Ishikawa (cell line): ENCODE measurements at regions not wholly inside any gene's neighbourhood (a gene's known extent, or its start where the extent isn't known, plus 50 kb on each side); places are given as distances from the start of the nearest gene placed in this dataset.

Experiments used
- CEBPB ChIP-seq: IDR thresholded peaks from 2 replicates; pipeline ENCODE4 v1.6.1; 2012
- CREB1 ChIP-seq: IDR thresholded peaks from 2 replicates; pipeline ENCODE4 v1.6.1; 2012; ENCODE audit warnings: low read depth
- EGR1 ChIP-seq: IDR thresholded peaks from 2 replicates; pipeline ENCODE4 v1.6.1; 2012
- EP300 ChIP-seq: IDR thresholded peaks from 2 replicates; pipeline ENCODE4 v1.6.1; 2012; ENCODE audit warnings: borderline replicate concordance
- FOXM1 ChIP-seq: IDR thresholded peaks from 2 replicates; pipeline ENCODE4 v1.6.1; 2012; ENCODE audit warnings: low read depth, borderline replicate concordance
- NFIC ChIP-seq: IDR thresholded peaks from 2 replicates; pipeline ENCODE4 v1.6.1; 2012
- RAD21 ChIP-seq: IDR thresholded peaks from 2 replicates; pipeline ENCODE4 v1.6.1; 2012; ENCODE audit warnings: low read depth
- TAF1 ChIP-seq: IDR thresholded peaks from 2 replicates; pipeline ENCODE4 v1.6.1; 2012; ENCODE audit warnings: low read depth, mild to moderate bottlenecking
- TCF12 ChIP-seq: IDR thresholded peaks from 2 replicates; pipeline ENCODE4 v1.6.1; 2012; ENCODE audit warnings: low read depth
- TEAD4 ChIP-seq: IDR thresholded peaks from 2 replicates; pipeline ENCODE4 v1.6.1; 2012
- YY1 ChIP-seq: IDR thresholded peaks from 2 replicates; pipeline ENCODE4 v1.6.1; 2012; ENCODE audit warnings: low read depth
- ZBTB7A ChIP-seq: IDR thresholded peaks from 2 replicates; pipeline ENCODE4 v1.6.1; 2012; ENCODE audit warnings: low read depth
- TF ChIP-seq, protein P1 (sequence below): IDR thresholded peaks from 2 replicates; pipeline ENCODE4 v1.6.1; 2012; ENCODE audit warnings: low read depth, mild to moderate bottlenecking
- TF ChIP-seq, protein P2 (sequence below): IDR thresholded peaks from 2 replicates; pipeline ENCODE4 v1.6.1; 2012
- TF ChIP-seq, protein P3 (sequence below): IDR thresholded peaks from 2 replicates; pipeline ENCODE4 v1.6.1; 2012

DNA sequence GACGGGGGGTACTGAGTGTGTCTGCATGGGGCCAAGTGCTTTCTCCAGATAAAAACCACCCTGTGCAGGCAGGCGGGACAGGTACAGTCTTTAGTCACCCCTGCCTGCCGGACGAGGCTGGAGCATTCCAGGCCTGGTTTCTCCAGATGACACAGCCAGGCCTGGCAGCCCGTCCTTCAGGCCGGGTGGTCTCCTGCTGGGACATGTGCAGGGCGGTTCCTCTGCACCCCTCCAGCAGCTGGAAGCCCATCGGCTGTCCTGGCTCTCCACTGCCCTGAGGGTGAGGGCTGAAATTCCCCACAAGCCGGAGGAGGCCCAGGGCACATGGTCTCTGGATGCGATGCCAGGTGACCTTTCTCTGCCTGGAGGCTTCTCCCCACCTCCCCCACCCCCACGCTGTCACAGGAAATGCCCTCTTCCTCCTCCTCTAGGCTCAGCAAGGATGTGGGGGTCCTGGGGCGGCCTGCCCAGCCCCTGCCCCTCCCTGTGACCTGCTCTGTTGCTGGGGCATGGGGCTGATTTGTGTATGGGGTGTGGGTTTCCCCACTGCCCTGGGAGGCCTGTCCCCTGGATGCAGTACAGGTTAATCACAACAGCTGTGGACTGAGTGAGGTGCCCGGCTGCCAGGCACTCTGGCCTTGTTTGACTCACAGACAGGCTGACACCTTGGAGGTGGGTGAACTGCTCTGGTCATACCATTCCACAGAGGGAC, 110.7 kb upstream of the LRPAP1 start:
- TF ChIP-seq EP300 (no peak), YY1 (no peak), ZBTB7A (no peak), TEAD4 (no peak)

DNA sequence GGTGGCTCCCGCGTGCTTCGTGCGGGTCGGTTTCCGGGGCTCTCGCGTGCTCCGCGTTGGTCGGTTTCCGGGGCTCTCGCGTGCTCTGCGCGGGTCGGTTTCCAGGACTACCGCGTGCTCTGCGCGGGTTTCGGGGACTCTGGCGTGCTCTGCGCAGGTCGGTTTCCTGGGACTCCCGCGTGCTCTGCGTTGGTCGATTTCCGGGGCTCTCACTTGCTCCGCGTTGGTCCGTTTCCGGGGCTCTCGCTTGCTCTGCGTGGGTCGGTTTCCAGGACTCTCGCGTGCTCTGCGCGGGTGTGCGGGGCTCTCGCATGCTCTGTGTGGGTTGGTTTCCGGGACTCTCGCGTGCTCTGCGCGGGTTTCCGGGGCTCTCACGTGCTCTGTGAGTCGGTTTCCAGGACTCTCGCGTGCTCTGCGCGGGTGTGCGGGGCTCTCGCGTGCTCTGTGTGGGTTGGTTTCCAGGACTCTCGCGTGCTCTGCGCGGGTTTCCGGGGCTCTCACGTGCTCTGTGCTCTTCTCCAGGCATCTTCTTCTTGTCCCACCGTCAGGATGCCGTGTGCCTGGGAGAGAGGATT, 109.9 kb upstream of the LRPAP1 start:
- no peak for TF ChIP-seq EGR1
- no peak for TF ChIP-seq NFIC
- no peak for TF ChIP-seq RAD21
- TF ChIP-seq TCF12, result no peak
- TF ChIP-seq, protein P1, sequence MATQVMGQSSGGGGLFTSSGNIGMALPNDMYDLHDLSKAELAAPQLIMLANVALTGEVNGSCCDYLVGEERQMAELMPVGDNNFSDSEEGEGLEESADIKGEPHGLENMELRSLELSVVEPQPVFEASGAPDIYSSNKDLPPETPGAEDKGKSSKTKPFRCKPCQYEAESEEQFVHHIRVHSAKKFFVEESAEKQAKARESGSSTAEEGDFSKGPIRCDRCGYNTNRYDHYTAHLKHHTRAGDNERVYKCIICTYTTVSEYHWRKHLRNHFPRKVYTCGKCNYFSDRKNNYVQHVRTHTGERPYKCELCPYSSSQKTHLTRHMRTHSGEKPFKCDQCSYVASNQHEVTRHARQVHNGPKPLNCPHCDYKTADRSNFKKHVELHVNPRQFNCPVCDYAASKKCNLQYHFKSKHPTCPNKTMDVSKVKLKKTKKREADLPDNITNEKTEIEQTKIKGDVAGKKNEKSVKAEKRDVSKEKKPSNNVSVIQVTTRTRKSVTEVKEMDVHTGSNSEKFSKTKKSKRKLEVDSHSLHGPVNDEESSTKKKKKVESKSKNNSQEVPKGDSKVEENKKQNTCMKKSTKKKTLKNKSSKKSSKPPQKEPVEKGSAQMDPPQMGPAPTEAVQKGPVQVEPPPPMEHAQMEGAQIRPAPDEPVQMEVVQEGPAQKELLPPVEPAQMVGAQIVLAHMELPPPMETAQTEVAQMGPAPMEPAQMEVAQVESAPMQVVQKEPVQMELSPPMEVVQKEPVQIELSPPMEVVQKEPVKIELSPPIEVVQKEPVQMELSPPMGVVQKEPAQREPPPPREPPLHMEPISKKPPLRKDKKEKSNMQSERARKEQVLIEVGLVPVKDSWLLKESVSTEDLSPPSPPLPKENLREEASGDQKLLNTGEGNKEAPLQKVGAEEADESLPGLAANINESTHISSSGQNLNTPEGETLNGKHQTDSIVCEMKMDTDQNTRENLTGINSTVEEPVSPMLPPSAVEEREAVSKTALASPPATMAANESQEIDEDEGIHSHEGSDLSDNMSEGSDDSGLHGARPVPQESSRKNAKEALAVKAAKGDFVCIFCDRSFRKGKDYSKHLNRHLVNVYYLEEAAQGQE, result no peak
- TF ChIP-seq ZBTB7A, result no peak
- TF ChIP-seq, protein P2, sequence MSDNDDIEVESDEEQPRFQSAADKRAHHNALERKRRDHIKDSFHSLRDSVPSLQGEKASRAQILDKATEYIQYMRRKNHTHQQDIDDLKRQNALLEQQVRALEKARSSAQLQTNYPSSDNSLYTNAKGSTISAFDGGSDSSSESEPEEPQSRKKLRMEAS, result no peak
- no peak for TF ChIP-seq EP300
- no peak for TF ChIP-seq TAF1
- TF ChIP-seq TEAD4, result no peak
- TF ChIP-seq, protein P3, sequence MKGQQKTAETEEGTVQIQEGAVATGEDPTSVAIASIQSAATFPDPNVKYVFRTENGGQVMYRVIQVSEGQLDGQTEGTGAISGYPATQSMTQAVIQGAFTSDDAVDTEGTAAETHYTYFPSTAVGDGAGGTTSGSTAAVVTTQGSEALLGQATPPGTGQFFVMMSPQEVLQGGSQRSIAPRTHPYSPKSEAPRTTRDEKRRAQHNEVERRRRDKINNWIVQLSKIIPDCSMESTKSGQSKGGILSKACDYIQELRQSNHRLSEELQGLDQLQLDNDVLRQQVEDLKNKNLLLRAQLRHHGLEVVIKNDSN, result no peak
- no peak for TF ChIP-seq CEBPB
- TF ChIP-seq YY1, result no peak
- no peak for TF ChIP-seq CREB1
- no peak for TF ChIP-seq FOXM1

DNA sequence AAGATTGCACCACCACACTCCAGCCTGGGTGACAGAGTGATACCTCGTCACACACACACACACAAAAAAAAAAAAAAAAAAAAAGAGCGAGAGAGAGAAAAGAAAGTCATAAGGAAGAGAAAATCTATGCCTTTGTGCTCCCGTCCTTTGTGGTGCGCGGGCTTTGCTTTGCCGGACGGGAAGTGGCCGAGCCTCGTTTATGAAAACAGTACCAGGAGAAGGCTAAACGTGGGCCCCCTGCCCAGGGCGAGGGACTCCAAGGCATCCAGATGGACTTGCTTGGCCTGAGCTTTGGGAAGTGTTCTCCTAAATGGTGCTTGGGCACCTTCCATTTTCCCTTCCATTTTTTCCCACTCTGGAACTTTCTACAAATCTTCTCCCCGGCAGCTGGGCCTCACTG, 109.3 kb upstream of the LRPAP1 start:
- no peak for TF ChIP-seq RAD21
- TF ChIP-seq TCF12, result no peak
- no peak for TF ChIP-seq FOXM1
- TF ChIP-seq EGR1, result no peak
- no peak for TF ChIP-seq YY1

DNA sequence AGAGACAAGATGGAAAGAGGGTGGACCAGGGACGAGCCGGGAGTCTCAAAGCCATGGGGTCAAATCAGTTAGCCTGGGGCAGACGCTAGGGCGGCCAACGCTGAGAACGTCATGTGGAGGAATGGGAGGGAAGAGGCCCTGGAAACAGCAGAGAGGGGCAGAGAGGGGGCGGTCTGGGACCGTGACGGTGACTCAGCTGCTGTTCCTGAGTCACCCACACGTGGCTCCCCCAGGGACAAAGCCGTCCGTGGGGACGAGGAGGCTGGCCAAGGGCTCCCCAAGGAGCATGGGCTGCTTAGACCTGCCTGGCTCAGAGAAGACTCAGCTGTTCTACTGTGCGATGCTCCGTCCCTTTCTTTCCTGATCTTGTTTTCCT, 108.4 kb upstream of the LRPAP1 start:
- TF ChIP-seq, protein P2, result no peak
- TF ChIP-seq, protein P1, result no peak
- no peak for TF ChIP-seq TEAD4
- TF ChIP-seq, protein P3, result no peak
- TF ChIP-seq RAD21, result no peak
- no peak for TF ChIP-seq CREB1
- no peak for TF ChIP-seq CEBPB
- no peak for TF ChIP-seq YY1
- no peak for TF ChIP-seq EGR1
- no peak for TF ChIP-seq EP300
- TF ChIP-seq FOXM1, result no peak
- TF ChIP-seq ZBTB7A, result no peak
- TF ChIP-seq TAF1, result no peak
- TF ChIP-seq TCF12, result no peak
- no peak for TF ChIP-seq NFIC

DNA sequence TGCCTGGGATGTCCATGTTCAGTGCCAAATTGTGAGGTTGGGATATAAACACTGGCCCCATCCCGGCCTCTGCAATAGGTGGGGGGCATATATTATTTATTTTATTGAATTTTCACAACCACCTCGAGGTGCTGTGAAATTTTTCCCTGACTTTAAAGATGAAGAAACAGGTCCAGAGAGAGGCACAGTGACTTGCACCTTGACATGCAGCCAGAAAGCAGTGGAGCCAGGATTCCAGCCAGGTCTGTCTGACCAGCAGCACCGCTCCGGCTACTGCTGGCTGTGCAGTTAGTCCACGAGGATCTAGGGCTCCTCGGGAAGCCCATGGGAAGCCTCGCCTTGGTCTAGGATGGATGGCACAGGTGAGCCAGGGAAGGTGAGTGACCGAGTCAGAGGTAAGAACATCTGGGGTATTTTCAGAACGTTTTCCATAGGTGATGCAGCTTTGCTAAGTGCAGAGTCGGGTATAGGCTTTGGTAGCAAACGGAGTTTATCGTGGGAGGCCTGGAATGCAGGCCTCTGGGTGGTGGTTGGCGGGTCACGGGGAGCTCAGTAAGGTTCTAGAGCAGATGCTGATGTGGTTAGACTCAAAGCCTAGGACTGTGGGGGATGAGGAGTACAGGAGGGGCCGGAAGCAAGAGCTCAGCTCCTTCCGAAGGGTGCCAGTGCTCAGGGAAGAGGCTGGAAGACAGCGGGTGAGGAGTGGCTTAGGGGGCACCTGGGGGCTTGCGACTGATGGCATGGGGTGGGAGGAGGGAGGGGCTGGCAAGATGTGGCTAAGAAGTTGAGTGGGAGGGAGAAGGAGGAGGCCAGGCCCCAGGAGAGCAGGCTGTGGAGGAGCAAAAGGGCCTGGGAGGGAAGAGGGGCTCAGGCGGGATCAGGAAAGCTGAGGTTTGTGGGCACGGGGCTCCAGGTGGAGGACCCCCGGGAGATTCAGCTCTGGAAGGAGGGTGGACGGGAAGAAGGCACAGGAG, 107.7 kb upstream of the LRPAP1 start:
- no peak for TF ChIP-seq RAD21
